Thyroid gland (tissue), 4 donors: ENCODE measurements at regions not wholly inside any gene's neighbourhood (a gene's known extent, or its start where the extent isn't known, plus 50 kb on each side); places are given as distances from the start of the nearest gene placed in this dataset.

ENCODE experiments used
- POLR2A ChIP-seq, 2 donors: fragments of 450-650 bp; IDR thresholded peaks; one replicate each; pipeline ENCODE4 v1.6.1; 2017; ENCODE audit warnings: antibody characterized with exemption in 2 of 2, mild to moderate bottlenecking in 2 of 2, moderate library complexity in 1 of 2
- TF ChIP-seq, protein P1 (sequence below), 6 experiments: fragments of 200-600 bp in 3 of 6; fragments of 450-650 bp in 3 of 6; sonication (generic) in 3 of 6; IDR thresholded peaks; one replicate each; pipeline ENCODE4 v1.5.1; 2016 to 2019; ENCODE audit warnings: antibody characterized with exemption in 6 of 6, mild to moderate bottlenecking in 2 of 6, inconsistent platforms in 1 of 6, moderate library complexity in 1 of 6

DNA sequence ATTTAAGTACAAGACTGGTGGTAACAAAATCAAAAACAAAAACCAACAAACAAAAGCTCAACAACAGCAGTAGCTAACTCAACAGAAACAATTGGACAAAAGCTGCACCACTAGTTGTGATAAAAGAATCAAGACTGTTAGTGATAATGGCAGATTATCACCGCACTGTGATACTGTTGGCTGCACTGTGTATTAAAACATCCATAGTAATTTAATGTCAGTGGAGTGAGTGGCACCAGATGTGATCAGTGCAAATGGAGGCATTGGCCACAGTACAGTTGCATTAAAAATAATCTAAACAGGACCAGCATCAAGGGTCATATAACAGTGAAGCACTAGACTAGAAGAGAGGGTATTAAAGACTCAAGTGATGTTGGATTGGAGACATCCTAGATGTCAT, 1341.3 kb downstream of the MRPL39 start:
- TF ChIP-seq, protein P1, sequence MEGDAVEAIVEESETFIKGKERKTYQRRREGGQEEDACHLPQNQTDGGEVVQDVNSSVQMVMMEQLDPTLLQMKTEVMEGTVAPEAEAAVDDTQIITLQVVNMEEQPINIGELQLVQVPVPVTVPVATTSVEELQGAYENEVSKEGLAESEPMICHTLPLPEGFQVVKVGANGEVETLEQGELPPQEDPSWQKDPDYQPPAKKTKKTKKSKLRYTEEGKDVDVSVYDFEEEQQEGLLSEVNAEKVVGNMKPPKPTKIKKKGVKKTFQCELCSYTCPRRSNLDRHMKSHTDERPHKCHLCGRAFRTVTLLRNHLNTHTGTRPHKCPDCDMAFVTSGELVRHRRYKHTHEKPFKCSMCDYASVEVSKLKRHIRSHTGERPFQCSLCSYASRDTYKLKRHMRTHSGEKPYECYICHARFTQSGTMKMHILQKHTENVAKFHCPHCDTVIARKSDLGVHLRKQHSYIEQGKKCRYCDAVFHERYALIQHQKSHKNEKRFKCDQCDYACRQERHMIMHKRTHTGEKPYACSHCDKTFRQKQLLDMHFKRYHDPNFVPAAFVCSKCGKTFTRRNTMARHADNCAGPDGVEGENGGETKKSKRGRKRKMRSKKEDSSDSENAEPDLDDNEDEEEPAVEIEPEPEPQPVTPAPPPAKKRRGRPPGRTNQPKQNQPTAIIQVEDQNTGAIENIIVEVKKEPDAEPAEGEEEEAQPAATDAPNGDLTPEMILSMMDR (IDR thresholded peaks at IDR 0.05): no peak
- no peak for TF ChIP-seq POLR2A (IDR thresholded peaks at IDR 0.05)
